SK-MEL-5 (cell line): ENCODE measurements at regions not wholly inside any gene's neighbourhood (a gene's known extent, or its start where the extent isn't known, plus 50 kb on each side); places are given as distances from the start of the nearest gene placed in this dataset.

Experiments used
- small RNA-seq, 2 experiments: library from RNA; depleted of rRNA; stranded (forward); fragments of <200 nt; gene quantifications; one replicate each; pipeline ENCODE3, GENCODE V24; 2014

Small RNA genes in the stretch of these regions (small RNA-seq; reads per million reads assigned to genes)
- gene AL161423.1, result 0 reads per million in 2 experiments
- gene HMGN2P39, result 0 reads per million in 2 experiments
- 0 to 0.14 reads per million in 2 experiments for gene RNA5SP30
- gene RNU7-88P, result 0 to 0.14 reads per million in 2 experiments
- 0 reads per million in 2 experiments for gene RNY4P29
